ENCODE measurements at regions not wholly inside any gene's neighbourhood (a gene's known extent, or its start where the extent isn't known, plus 50 kb on each side); places are given as distances from the start of the nearest gene placed in this dataset.

DNA sequence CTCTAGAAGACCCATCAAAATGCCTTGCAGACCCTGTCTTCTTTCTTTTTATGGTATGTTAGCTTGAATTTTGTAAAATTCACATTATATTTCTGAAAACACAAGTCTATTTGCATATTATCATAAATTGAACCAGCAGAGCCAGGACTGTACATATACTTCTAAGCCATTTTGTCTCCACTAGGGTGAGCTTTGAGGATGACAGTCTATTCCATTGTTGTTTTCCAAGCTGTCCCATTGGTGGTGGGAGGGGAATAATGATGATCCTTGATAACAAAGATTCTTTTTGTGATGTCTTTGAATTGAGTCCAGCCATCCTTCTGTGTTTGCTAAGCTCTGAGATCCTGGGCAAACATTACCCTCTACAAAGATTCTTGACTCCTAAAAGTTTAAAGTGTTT is 359.3 kb upstream of the PCDH20 start:
- no peak overlapping the region for H3K4me3 ChIP-seq (ENCODE audit: control insufficient read depth, low read depth, low read length)
- DNase-seq (ENCODE audit: low read depth) = no peak
- TF ChIP-seq, protein P1, sequence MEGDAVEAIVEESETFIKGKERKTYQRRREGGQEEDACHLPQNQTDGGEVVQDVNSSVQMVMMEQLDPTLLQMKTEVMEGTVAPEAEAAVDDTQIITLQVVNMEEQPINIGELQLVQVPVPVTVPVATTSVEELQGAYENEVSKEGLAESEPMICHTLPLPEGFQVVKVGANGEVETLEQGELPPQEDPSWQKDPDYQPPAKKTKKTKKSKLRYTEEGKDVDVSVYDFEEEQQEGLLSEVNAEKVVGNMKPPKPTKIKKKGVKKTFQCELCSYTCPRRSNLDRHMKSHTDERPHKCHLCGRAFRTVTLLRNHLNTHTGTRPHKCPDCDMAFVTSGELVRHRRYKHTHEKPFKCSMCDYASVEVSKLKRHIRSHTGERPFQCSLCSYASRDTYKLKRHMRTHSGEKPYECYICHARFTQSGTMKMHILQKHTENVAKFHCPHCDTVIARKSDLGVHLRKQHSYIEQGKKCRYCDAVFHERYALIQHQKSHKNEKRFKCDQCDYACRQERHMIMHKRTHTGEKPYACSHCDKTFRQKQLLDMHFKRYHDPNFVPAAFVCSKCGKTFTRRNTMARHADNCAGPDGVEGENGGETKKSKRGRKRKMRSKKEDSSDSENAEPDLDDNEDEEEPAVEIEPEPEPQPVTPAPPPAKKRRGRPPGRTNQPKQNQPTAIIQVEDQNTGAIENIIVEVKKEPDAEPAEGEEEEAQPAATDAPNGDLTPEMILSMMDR (conservative IDR thresholded peaks at IDR 0.05; ENCODE audit: control insufficient read depth, insufficient read depth, low read depth, low read length) = no peak

- TF ChIP-seq, protein P1 (conservative IDR thresholded peaks at IDR 0.05; ENCODE audit: control insufficient read depth, insufficient read depth, low read depth, low read length) = no peak
- no peak overlapping the region for H3K4me3 ChIP-seq (ENCODE audit: control insufficient read depth, low read depth, low read length)
- DNase-seq (ENCODE audit: low read depth) = no peak
These were observed 355.0 kb upstream of the PCDH20 start for GRCh38 chr13:61770681-61771080.

- TF ChIP-seq, protein P1 (conservative IDR thresholded peaks at IDR 0.05; ENCODE audit: control insufficient read depth, insufficient read depth, low read depth, low read length) = no peak
- H3K4me3 ChIP-seq (ENCODE audit: control insufficient read depth, low read depth, low read length) = no peak overlapping the region
- no peak for DNase-seq (ENCODE audit: low read depth)
These were observed 352.5 kb upstream of the PCDH20 start for GRCh38 chr13:61768175-61768574.

DNA sequence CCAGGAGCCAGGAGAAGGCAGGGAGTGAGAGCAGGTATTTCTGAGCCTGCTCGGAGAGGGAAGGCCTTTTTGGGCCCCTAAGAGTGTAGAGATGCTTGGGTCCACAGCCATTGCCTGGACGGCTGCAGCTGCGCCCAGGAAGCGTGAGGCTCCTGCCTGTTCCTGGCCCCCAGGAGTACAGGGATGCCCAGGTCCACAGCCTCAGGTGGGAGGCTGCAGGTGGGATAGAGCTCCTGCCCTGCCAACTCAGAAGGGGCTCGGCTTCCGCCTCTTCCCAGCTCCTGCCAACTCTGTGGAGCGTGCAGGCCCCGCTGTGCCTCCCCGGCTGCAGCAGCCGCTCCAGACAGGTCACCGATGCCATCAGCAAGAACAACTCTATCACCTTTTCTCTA is 351.0 kb upstream of the PCDH20 start:
- DNase-seq (ENCODE audit: low read depth) = no peak
- H3K4me3 ChIP-seq (ENCODE audit: control insufficient read depth, low read depth, low read length) = no peak overlapping the region
- TF ChIP-seq, protein P1 (conservative IDR thresholded peaks at IDR 0.05; ENCODE audit: control insufficient read depth, insufficient read depth, low read depth, low read length) = no peak

- TF ChIP-seq, protein P1 (conservative IDR thresholded peaks at IDR 0.05; ENCODE audit: control insufficient read depth, insufficient read depth, low read depth, low read length) = no peak
- DNase-seq (ENCODE audit: low read depth) = no peak
- no peak overlapping the region for H3K4me3 ChIP-seq (ENCODE audit: control insufficient read depth, low read depth, low read length)
These were observed 350.5 kb upstream of the PCDH20 start for GRCh38 chr13:61765940-61766666.

GRCh38 chr13:61765181-61765742 is 349.6 kb upstream of the PCDH20 start:
- no peak overlapping the region for H3K4me3 ChIP-seq (ENCODE audit: control insufficient read depth, low read depth, low read length)
- DNase-seq (ENCODE audit: low read depth) = no peak
- TF ChIP-seq, protein P1 (conservative IDR thresholded peaks at IDR 0.05; ENCODE audit: control insufficient read depth, insufficient read depth, low read depth, low read length) = no peak

Data from fibroblast of mammary gland (primary cell).